ENCODE measurements at regions not wholly inside any gene's neighbourhood (a gene's known extent, or its start where the extent isn't known, plus 50 kb on each side); places are given as distances from the start of the nearest gene placed in this dataset.

GRCh38 chr16:7887316-7887715, 554.7 kb downstream of the RBFOX1 start:
- no peak for TF ChIP-seq CTCF (IDR thresholded peaks at IDR 0.05)
- TF ChIP-seq POLR2A (IDR thresholded peaks at IDR 0.05): no peak
